ENCODE measurements at regions not wholly inside any gene's neighbourhood (a gene's known extent, or its start where the extent isn't known, plus 50 kb on each side); places are given as distances from the start of the nearest gene placed in this dataset.

DNA sequence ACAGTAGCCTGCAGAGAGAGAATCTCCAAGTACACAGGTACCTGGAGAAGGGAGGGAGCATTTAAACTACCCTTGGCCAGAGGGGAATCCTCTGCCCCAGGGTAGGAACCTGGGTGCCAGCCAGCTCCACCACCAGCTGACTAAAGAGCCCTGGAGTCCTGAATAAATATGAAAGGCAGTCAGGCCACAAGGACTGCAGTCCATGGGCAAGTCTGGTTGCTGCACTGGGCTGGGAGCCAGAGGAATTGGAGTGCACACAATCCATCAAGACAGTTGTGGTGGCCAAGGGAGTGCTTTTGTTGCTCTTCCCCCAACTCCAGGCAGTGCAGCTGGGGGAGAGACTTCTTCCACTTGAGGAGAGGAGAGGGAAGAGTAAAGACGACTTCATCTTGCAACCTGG, 172.5 kb downstream of the HNRNPD start:
- no peak for FAIRE-seq
- Histone ChIP-seq H3K9me3 (ENCODE audit: control insufficient read depth, low read depth, low read length) (no peaks in the 10 kb centered on the region), H3K79me2 (ENCODE audit: control insufficient read depth, insufficient read depth, low read length) (no peaks in the 10 kb centered on the region), H3K9me1 (ENCODE audit: control insufficient read depth, extremely low read depth, insufficient read depth, low read length) (no peaks in the 10 kb centered on the region), H3K4me1 (ENCODE audit: control insufficient read depth, extremely low read depth, insufficient read depth, low read length) (no peaks in the 10 kb centered on the region), H3K4me2 (ENCODE audit: control insufficient read depth, extremely low read depth, insufficient read depth, low read depth, low read length) (no peak overlapping the region), H2AFZ (ENCODE audit: control insufficient read depth, low read length) (no peak overlapping the region), H3K27ac (ENCODE audit: control insufficient read depth, insufficient read depth, low read length) (no peak overlapping the region), H3K9ac (ENCODE audit: control insufficient read depth, extremely low read depth, insufficient read depth, low read length) (no peak overlapping the region), H4K20me1 (ENCODE audit: control insufficient read depth, extremely low read depth, insufficient read depth, low read length) (no peaks in the 10 kb centered on the region), H3K36me3 (ENCODE audit: control insufficient read depth in 2 of 2, extremely low read depth in 1 of 2, insufficient read depth in 2 of 2, low read length in 2 of 2) (no peaks in the 10 kb centered on the region), H3K27me3 (ENCODE audit: control insufficient read depth, extremely low read depth, insufficient read depth, low read length) (no peaks in the 10 kb centered on the region), H3K4me3 (ENCODE audit: control insufficient read depth in 2 of 3, extremely low read depth in 1 of 3, insufficient read depth in 2 of 3, low read depth in 1 of 3, low read length in 3 of 3) (no peak overlapping the region)
- TF ChIP-seq, protein P1, sequence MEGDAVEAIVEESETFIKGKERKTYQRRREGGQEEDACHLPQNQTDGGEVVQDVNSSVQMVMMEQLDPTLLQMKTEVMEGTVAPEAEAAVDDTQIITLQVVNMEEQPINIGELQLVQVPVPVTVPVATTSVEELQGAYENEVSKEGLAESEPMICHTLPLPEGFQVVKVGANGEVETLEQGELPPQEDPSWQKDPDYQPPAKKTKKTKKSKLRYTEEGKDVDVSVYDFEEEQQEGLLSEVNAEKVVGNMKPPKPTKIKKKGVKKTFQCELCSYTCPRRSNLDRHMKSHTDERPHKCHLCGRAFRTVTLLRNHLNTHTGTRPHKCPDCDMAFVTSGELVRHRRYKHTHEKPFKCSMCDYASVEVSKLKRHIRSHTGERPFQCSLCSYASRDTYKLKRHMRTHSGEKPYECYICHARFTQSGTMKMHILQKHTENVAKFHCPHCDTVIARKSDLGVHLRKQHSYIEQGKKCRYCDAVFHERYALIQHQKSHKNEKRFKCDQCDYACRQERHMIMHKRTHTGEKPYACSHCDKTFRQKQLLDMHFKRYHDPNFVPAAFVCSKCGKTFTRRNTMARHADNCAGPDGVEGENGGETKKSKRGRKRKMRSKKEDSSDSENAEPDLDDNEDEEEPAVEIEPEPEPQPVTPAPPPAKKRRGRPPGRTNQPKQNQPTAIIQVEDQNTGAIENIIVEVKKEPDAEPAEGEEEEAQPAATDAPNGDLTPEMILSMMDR (optimal IDR thresholded peaks at IDR 0.05 in 1 of 3, IDR thresholded peaks at IDR 0.05 in 1 of 3, conservative IDR thresholded peaks at IDR 0.05 in 1 of 3; ENCODE audit: extremely low read depth in 1 of 3, insufficient read depth in 2 of 3, low read length in 3 of 3): no peak
- no peak for TF ChIP-seq EZH2 (IDR thresholded peaks at IDR 0.05; ENCODE audit: low read length)
- dilution Hi-C loops (cut with MboI; ENCODE audit: extremely low pct_ligation_motif_present, low sequenced_read_pairs): no loop called here
- DNase-seq (ENCODE audit: low read depth, low spot score): no peak

DNA sequence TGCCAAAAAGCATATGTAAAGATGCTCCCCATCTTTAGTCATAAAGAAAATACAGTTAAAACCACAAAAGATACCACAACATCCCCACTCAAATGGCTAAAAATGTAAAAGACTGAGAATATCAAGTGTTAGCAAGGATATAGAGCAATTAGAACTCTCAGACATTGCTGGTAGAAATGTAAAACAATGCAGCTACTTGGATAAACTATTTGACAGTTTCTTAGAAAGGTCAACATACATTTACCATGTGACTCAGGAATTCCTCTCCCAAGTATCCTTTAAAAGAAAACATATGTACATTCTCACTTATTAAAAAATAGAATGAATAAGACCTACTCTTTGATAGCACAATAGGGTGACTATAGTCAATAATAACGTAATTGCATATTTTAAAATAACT, 173.7 kb downstream of the HNRNPD start:
- Histone ChIP-seq H2AFZ (ENCODE audit: control insufficient read depth, low read length) (no peak overlapping the region), H4K20me1 (ENCODE audit: control insufficient read depth, extremely low read depth, insufficient read depth, low read length) (no peaks in the 10 kb centered on the region), H3K9me1 (ENCODE audit: control insufficient read depth, extremely low read depth, insufficient read depth, low read length) (no peaks in the 10 kb centered on the region), H3K79me2 (ENCODE audit: control insufficient read depth, insufficient read depth, low read length) (no peaks in the 10 kb centered on the region), H3K4me1 (ENCODE audit: control insufficient read depth, extremely low read depth, insufficient read depth, low read length) (no peaks in the 10 kb centered on the region), H3K4me2 (ENCODE audit: control insufficient read depth, extremely low read depth, insufficient read depth, low read depth, low read length) (no peak overlapping the region), H3K9ac (ENCODE audit: control insufficient read depth, extremely low read depth, insufficient read depth, low read length) (no peak overlapping the region), H3K36me3 (ENCODE audit: control insufficient read depth in 2 of 2, extremely low read depth in 1 of 2, insufficient read depth in 2 of 2, low read length in 2 of 2) (no peaks in the 10 kb centered on the region), H3K9me3 (ENCODE audit: control insufficient read depth, low read depth, low read length) (no peaks in the 10 kb centered on the region), H3K27me3 (ENCODE audit: control insufficient read depth, extremely low read depth, insufficient read depth, low read length) (no peaks in the 10 kb centered on the region), H3K27ac (ENCODE audit: control insufficient read depth, insufficient read depth, low read length) (no peak overlapping the region), H3K4me3 (ENCODE audit: control insufficient read depth in 2 of 3, extremely low read depth in 1 of 3, insufficient read depth in 2 of 3, low read depth in 1 of 3, low read length in 3 of 3) (no peak overlapping the region)
- dilution Hi-C loops (cut with MboI; ENCODE audit: extremely low pct_ligation_motif_present, low sequenced_read_pairs): no loop called here
- FAIRE-seq (no peak), DNase-seq (ENCODE audit: low read depth, low spot score) (no peak)
- TF ChIP-seq, protein P1 (optimal IDR thresholded peaks at IDR 0.05 in 1 of 3, IDR thresholded peaks at IDR 0.05 in 1 of 3, conservative IDR thresholded peaks at IDR 0.05 in 1 of 3; ENCODE audit: extremely low read depth in 1 of 3, insufficient read depth in 2 of 3, low read length in 3 of 3): no peak
- TF ChIP-seq EZH2 (IDR thresholded peaks at IDR 0.05; ENCODE audit: low read length): no peak

All from keratinocyte (primary cell).